ENCODE measurements at regions not wholly inside any gene's neighbourhood (a gene's known extent, or its start where the extent isn't known, plus 50 kb on each side); places are given as distances from the start of the nearest gene placed in this dataset.

- no peak for TF ChIP-seq CTCF (IDR thresholded peaks at IDR 0.05)
- TF ChIP-seq EZH2 (IDR thresholded peaks at IDR 0.05) = no peak
- no peak for TF ChIP-seq EZH2phosphoT487 (IDR thresholded peaks at IDR 0.05)
Measured at GRCh38 chr3:159441279-159441678, 547.4 kb upstream of the IL12A start.
